A673 (cell line): ENCODE measurements at regions not wholly inside any gene's neighbourhood (a gene's known extent, or its start where the extent isn't known, plus 50 kb on each side); places are given as distances from the start of the nearest gene placed in this dataset.

Experiments
- EZH2 ChIP-seq: fragments of 200-600 bp; sonication (generic); IDR thresholded peaks from 2 replicates; pipeline ENCODE4 v1.6.1; 2017; ENCODE audit warnings: borderline replicate concordance, low read depth, mild to moderate bottlenecking, mixed read lengths, antibody characterized with exemption, low read length; ENCODE audit not compliant: poor library complexity, severe bottlenecking
- TF ChIP-seq, protein P1 (sequence below): fragments of 300-800, 200-600 bp; sonication (generic); conservative IDR thresholded peaks from 2 replicates; pipeline ENCODE4 v1.5.1; 2017; ENCODE audit warnings: low read depth, mild to moderate bottlenecking, antibody characterized with exemption, low read length, moderate library complexity, mixed read lengths

GRCh38 chr10:31179091-31179680 is 139.8 kb upstream of the ZEB1 start:
- no peak for TF ChIP-seq EZH2
- TF ChIP-seq, protein P1, sequence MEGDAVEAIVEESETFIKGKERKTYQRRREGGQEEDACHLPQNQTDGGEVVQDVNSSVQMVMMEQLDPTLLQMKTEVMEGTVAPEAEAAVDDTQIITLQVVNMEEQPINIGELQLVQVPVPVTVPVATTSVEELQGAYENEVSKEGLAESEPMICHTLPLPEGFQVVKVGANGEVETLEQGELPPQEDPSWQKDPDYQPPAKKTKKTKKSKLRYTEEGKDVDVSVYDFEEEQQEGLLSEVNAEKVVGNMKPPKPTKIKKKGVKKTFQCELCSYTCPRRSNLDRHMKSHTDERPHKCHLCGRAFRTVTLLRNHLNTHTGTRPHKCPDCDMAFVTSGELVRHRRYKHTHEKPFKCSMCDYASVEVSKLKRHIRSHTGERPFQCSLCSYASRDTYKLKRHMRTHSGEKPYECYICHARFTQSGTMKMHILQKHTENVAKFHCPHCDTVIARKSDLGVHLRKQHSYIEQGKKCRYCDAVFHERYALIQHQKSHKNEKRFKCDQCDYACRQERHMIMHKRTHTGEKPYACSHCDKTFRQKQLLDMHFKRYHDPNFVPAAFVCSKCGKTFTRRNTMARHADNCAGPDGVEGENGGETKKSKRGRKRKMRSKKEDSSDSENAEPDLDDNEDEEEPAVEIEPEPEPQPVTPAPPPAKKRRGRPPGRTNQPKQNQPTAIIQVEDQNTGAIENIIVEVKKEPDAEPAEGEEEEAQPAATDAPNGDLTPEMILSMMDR, result no peak
